Endothelial cell of umbilical vein (primary cell): ENCODE measurements at regions not wholly inside any gene's neighbourhood (a gene's known extent, or its start where the extent isn't known, plus 50 kb on each side); places are given as distances from the start of the nearest gene placed in this dataset.

ENCODE experiments used
- BruUV-seq: library from RNA; stranded (reverse); fragments of 400-500 nt; replicated peaks from 2 replicates; lab custom pipeline; 2021; lab: Mats Ljungman, UMichigan
- CTCF ChIA-PET: fragments of 300-600, 350-600 bp; sonication (Branson Sonifier 250); formaldehyde crosslinking; loops from one replicate; lab custom pipeline; 2021; ENCODE audit warnings: antibody characterized with exemption, inconsistent platforms; lab: Charles Lee
- POLR2A ChIA-PET: fragments of 300-600, 350-600 bp; sonication (Branson Sonifier 250); formaldehyde crosslinking; loops from one replicate; lab custom pipeline; 2021; ENCODE audit warnings: antibody characterized with exemption, inconsistent platforms; lab: Charles Lee
- DNase-seq: peaks from one replicate; pipeline ENCODE4 v3.0.0-alpha.2; 2011; ENCODE audit warnings: low read depth, low spot score
- FAIRE-seq: peaks from 2 replicates; lab custom pipeline; 2011; peaks lifted over from hg19 to GRCh38; lab: Jason Lieb, UNC
- H2AFZ ChIP-seq: 2 replicates; pipeline ENCODE4 v1.6.0; 2012; ENCODE audit warnings: low read depth, low read length, control low read depth, inconsistent platforms
- H3K27ac ChIP-seq: 2 replicates; pipeline ENCODE4 v1.5.1; 2011; ENCODE audit warnings: low read depth, mild to moderate bottlenecking, control low read depth, low read length, moderate library complexity; ENCODE audit not compliant: insufficient read depth
- H3K27me3 ChIP-seq, 2 experiments: 2 replicates each; pipeline versions ENCODE4 v1.6.0 to v1.6.1; 2011; ENCODE audit warnings: low read length in 2 of 2, mixed read lengths in 1 of 2; ENCODE audit not compliant: control insufficient read depth in 2 of 2, insufficient read depth in 2 of 2
- H3K36me3 ChIP-seq, 2 experiments: 2 replicates in 1 of 2; 3 replicates in 1 of 2; pipeline ENCODE4 v1.5.1; 2011; ENCODE audit warnings: low read length in 2 of 2, mild to moderate bottlenecking in 1 of 2, moderate library complexity in 1 of 2; ENCODE audit not compliant: control insufficient read depth in 2 of 2, insufficient read depth in 2 of 2; ENCODE audit errors: extremely low read depth in 1 of 2
- H3K4me1 ChIP-seq: 3 replicates; pipeline ENCODE4 v1.5.1; 2011; ENCODE audit warnings: mild to moderate bottlenecking, low read length; ENCODE audit not compliant: control insufficient read depth, insufficient read depth; ENCODE audit errors: extremely low read depth
- H3K4me2 ChIP-seq: 2 replicates; pipeline ENCODE4 v1.6.1; 2011; ENCODE audit warnings: low read length, control low read depth, mixed read lengths; ENCODE audit not compliant: insufficient read depth
- H3K4me3 ChIP-seq, 3 experiments: fragments of 200-600 bp in 1 of 3; sonication (generic), shearing (Covaris generic) in 1 of 3; replicated peaks in 1 of 3; 2 replicates each; pipeline ENCODE4 v1.5.1; 2011 to 2016; ENCODE audit warnings: control low read depth in 3 of 3, low read length in 3 of 3, mild to moderate bottlenecking in 2 of 3, inconsistent platforms in 1 of 3, low read depth in 1 of 3, moderate library complexity in 1 of 3; ENCODE audit not compliant: insufficient read depth in 1 of 3
- H3K79me2 ChIP-seq: 2 replicates; pipeline ENCODE4 v1.6.0; 2012; ENCODE audit warnings: low read length, inconsistent platforms; ENCODE audit not compliant: control insufficient read depth, insufficient read depth
- H3K9ac ChIP-seq: replicated peaks from 2 replicates; pipeline ENCODE3; 2011; ENCODE audit warnings: low read length, control low read depth; ENCODE audit not compliant: insufficient read depth; ENCODE audit errors: extremely low read depth
- H3K9me1 ChIP-seq: replicated peaks from 3 replicates; pipeline ENCODE4 v1.6.0; 2011; ENCODE audit warnings: mild to moderate bottlenecking, low read length; ENCODE audit not compliant: control insufficient read depth, insufficient read depth; ENCODE audit errors: extremely low read depth
- H3K9me3 ChIP-seq: replicated peaks from 2 replicates; pipeline ENCODE4 v1.5.1; 2012; ENCODE audit warnings: low read length, inconsistent platforms; ENCODE audit not compliant: control insufficient read depth, insufficient read depth
- H4K20me1 ChIP-seq: replicated peaks from 2 replicates; pipeline ENCODE3; 2011; ENCODE audit warnings: mild to moderate bottlenecking, low read length; ENCODE audit not compliant: control insufficient read depth, insufficient read depth; ENCODE audit errors: extremely low read depth
- CTCF ChIP-seq, 2 donors: IDR thresholded peaks; 1 replicate in 1 of 2; 2 replicates in 1 of 2; pipeline ENCODE4 v1.5.1; 2011; ENCODE audit warnings: low read length in 2 of 2, mild to moderate bottlenecking in 2 of 2, moderate library complexity in 2 of 2, control low read depth in 1 of 2, inconsistent platforms in 1 of 2, low read depth in 1 of 2; ENCODE audit not compliant: insufficient read depth in 1 of 2; ENCODE audit errors: extremely low read depth in 1 of 2
- EZH2 ChIP-seq: IDR thresholded peaks from 2 replicates; pipeline ENCODE4 v1.6.1; 2012; ENCODE audit warnings: borderline replicate concordance, low read depth, mild to moderate bottlenecking, moderate library complexity, low read length, inconsistent platforms; ENCODE audit not compliant: severe bottlenecking
- FOS ChIP-seq: IDR thresholded peaks from 2 replicates; pipeline ENCODE4 v1.6.1; 2011; ENCODE audit warnings: mild to moderate bottlenecking, low read length, moderate library complexity, borderline replicate concordance; ENCODE audit not compliant: insufficient read depth
- GATA2 ChIP-seq: IDR thresholded peaks from 2 replicates; pipeline ENCODE4 v1.7.0; 2011; ENCODE audit warnings: low read depth, mild to moderate bottlenecking, moderate library complexity, mixed read lengths, low read length; ENCODE audit not compliant: insufficient read length, insufficient read depth
- JUN ChIP-seq: IDR thresholded peaks from 2 replicates; pipeline ENCODE4 v1.6.1; 2011; ENCODE audit warnings: borderline replicate concordance, low read depth; ENCODE audit not compliant: insufficient read length, insufficient read depth
- MAX ChIP-seq: IDR thresholded peaks from 2 replicates; pipeline ENCODE4 v1.6.1; 2011; ENCODE audit not compliant: insufficient read depth, insufficient read length
- MYC ChIP-seq: IDR thresholded peaks from one replicate; pipeline ENCODE4 v1.6.1; 2011; ENCODE audit warnings: mild to moderate bottlenecking, low read depth, low read length
- POLR2A ChIP-seq: IDR thresholded peaks from 2 replicates; pipeline ENCODE4 v1.6.1; 2012; ENCODE audit warnings: low read depth, mild to moderate bottlenecking, control low read depth, low read length
- POLR2AphosphoS5 ChIP-seq: IDR thresholded peaks from 2 replicates; pipeline ENCODE4 v1.6.1; 2012; ENCODE audit warnings: low read depth, mild to moderate bottlenecking, control low read depth, low read length, moderate library complexity; ENCODE audit not compliant: insufficient read depth
- dilution Hi-C: fragments of 300-500 bp; cut with MboI; formaldehyde crosslinking; loops from one replicate; pipeline ENCODE4 v1.15.0; 2019; ENCODE audit warnings: low sequenced_read_pairs; ENCODE audit not compliant: extremely low pct_ligation_motif_present
- intact Hi-C: fragments of 100-400 bp; cut with micrococcal nuclease; formaldehyde crosslinking; loops from one replicate; pipeline ENCODE4 v1.10.0; 2022

- BruUV-seq = no TSS peak
- Histone ChIP-seq H3K79me2 (no peaks in the 10 kb centered on the region), H3K9ac (no peak overlapping the region), H3K27me3 (no peaks in the 10 kb centered on the region), H3K36me3 (no peaks in the 10 kb centered on the region), H3K4me3 (no peak overlapping the region), H3K9me1 (no peaks in the 10 kb centered on the region), H4K20me1 (no peaks in the 10 kb centered on the region), H3K4me2 (no peak overlapping the region), H2AFZ (no peak overlapping the region), H3K4me1 (peaks cover 4% of the 10 kb centered on the region), H3K27ac (no peak overlapping the region), H3K9me3 (no peaks in the 10 kb centered on the region)
- intact Hi-C loops (no loop called here), dilution Hi-C loops (no loop called here)
- FAIRE-seq = no peak
- POLR2A ChIA-PET = no interaction called here
- CTCF ChIA-PET = interaction anchor here (1.3 to 1.7 kb wide), 4 partner anchors 31 to 531 kb away, joined by 3 to 5 read pairs (median 3); no protein-coding TSS in a partner anchor
- no peak for TF ChIP-seq JUN
- no peak for TF ChIP-seq EZH2
- TF ChIP-seq FOS = no peak
- no peak for TF ChIP-seq POLR2AphosphoS5
- no peak for TF ChIP-seq MYC
- no peak for TF ChIP-seq MAX
- TF ChIP-seq GATA2 = no peak
- TF ChIP-seq POLR2A = no peak
- no peak for TF ChIP-seq CTCF (IDR thresholded peaks at IDR 0.05; ENCODE audit: extremely low read depth in 1 of 2, insufficient read depth in 1 of 2, low read depth in 1 of 2, low read length in 2 of 2)
- no peak for DNase-seq
Measured at GRCh38 chr1:115176189-115176588, 86.9 kb upstream of the TSPAN2 start.
